ENCODE measurements at regions not wholly inside any gene's neighbourhood (a gene's known extent, or its start where the extent isn't known, plus 50 kb on each side); places are given as distances from the start of the nearest gene placed in this dataset.
"Not testable (repeated sequence)": the region's sequence is repeated elsewhere in the genome, so short reads cannot be mapped to it uniquely, and the experiment has no call there.

GRCh38 chr1:201639826-201640225, 100.9 kb downstream of the NAV1 start:
- intact Hi-C loops (cut with DNase I), result no loop called here
- no peak for TF ChIP-seq CTCF (IDR thresholded peaks at IDR 0.05)
- TF ChIP-seq POLR2A (IDR thresholded peaks at IDR 0.05), result no peak
- Histone ChIP-seq H3K27me3 (no peaks in the 10 kb centered on the region), H3K36me3 (no peaks in the 10 kb centered on the region), H3K27ac (no peak overlapping the region), H3K9me3 (no peaks in the 10 kb centered on the region), H3K4me3 (replicated peaks in 1 of 3) (no peak overlapping the region), H3K4me1 (peaks cover 0 to 18% of the 10 kb centered on the region in 2 donors)
- DNase-seq, result no peak
- WGBS, 2 donors, result 81 to 84% methylated on average over 6 of the region's 6 CpGs

DNA sequence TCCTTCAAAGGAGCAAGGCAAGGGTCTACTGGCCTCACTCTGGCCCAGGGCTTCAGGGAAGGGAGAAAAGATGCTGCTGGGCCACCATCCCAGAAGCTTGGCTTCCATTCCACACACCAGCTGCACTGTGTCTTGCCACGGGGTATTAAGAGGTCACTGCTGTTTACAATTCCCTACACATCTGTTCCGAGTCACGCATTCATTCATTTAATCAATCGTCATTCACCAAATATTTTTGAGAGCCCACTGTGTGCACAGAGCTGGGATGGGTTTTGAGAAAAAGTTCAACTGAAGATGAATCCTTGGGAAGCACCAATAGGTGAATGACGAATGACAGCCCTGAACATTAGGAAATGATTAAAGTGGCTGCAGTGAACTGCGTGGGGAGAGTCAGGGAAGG, 101.7 kb downstream of the NAV1 start:
- intact Hi-C loops (cut with DNase I), result no loop called here

GRCh38 chr1:201641524-201642253, 102.8 kb downstream of the NAV1 start:
- Histone ChIP-seq H3K27me3 (no peaks in the 10 kb centered on the region), H3K4me3 (replicated peaks in 1 of 3) (no peak overlapping the region), H3K4me1 (peaks cover 0 to 3% of the 10 kb centered on the region in 2 donors), H3K36me3 (no peaks in the 10 kb centered on the region), H3K9me3 (no peaks in the 10 kb centered on the region), H3K27ac (no peak overlapping the region)
- TF ChIP-seq POLR2A (IDR thresholded peaks at IDR 0.05) (no peak), CTCF (IDR thresholded peaks at IDR 0.05) (no peak)
- DNase-seq, result no peak
- intact Hi-C loops (cut with DNase I), result no loop called here
- 87 to 92% methylated on average over 4 of the region's 4 CpGs for WGBS, 2 donors

More for the DNA sequence above, 101.7 kb downstream of the NAV1 start:
- no peak for DNase-seq
- Histone ChIP-seq H3K27ac (no peak overlapping the region), H3K4me1 (peaks cover 0 to 13% of the 10 kb centered on the region in 2 donors), H3K36me3 (no peaks in the 10 kb centered on the region), H3K27me3 (no peaks in the 10 kb centered on the region), H3K4me3 (replicated peaks in 1 of 3) (no peak overlapping the region), H3K9me3 (no peaks in the 10 kb centered on the region)
- 83 to 86% methylated on average over 6 of the region's 6 CpGs for WGBS, 2 donors
- no peak for TF ChIP-seq POLR2A (IDR thresholded peaks at IDR 0.05)
- no peak for TF ChIP-seq CTCF (IDR thresholded peaks at IDR 0.05)

DNA sequence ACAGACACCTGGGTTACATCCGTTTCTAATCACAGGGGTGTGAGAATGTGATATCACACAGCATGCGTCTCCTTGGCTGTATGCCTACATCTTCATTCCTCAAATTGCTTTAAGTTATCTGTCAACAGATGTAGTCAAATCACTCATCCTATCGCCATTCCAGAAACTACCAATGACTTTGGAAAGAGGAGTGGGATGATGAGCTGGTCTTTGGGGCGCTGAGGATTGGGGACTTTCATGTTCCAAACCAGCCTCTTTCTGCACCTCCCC, 104.8 kb downstream of the NAV1 start:
- Histone ChIP-seq H3K27me3 (no peaks in the 10 kb centered on the region), H3K36me3 (no peaks in the 10 kb centered on the region), H3K9me3 (no peaks in the 10 kb centered on the region), H3K4me1 (peaks cover 0 to 13% of the 10 kb centered on the region in 2 donors), H3K27ac (no peak overlapping the region), H3K4me3 (replicated peaks in 1 of 3) (no peak overlapping the region)
- TF ChIP-seq POLR2A (IDR thresholded peaks at IDR 0.05) (no peak), CTCF (IDR thresholded peaks at IDR 0.05) (no peak)
- intact Hi-C loops (cut with DNase I), result no loop called here
- 95 to 100% methylated on average over 4 of the region's 4 CpGs for WGBS, 2 donors
- DNase-seq, result no peak

DNA sequence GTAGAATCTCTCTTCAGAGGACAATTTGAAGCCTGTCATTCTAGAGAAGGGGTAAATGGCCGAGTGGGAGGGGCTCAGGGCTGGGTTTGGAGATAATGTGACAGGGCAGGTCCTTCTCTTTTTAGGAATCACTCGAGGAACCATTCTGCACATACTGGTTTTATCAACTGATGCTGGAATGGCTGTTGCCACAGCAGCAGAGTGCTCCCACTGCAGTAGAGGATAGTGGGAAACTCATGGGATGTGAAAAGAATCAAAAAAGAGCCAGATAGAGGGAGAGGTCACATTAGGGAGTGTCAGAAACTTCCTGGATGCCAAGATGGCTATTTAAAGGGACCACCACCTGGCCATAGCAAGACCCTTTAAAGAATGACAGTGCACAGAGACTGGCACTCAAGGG, 105.3 kb downstream of the NAV1 start:
- no peaks in the 10 kb centered on the region for H3K9me3 ChIP-seq
- no peaks in the 10 kb centered on the region for H3K36me3 ChIP-seq
- no peak for DNase-seq
- intact Hi-C loops (cut with DNase I), result no loop called here
- H3K27me3 ChIP-seq, result no peaks in the 10 kb centered on the region
- H3K4me3 ChIP-seq (replicated peaks in 1 of 3), result no peak overlapping the region
- no peak overlapping the region for H3K27ac ChIP-seq
- peaks cover 4 to 13% of the 10 kb centered on the region in 2 donors for H3K4me1 ChIP-seq
- TF ChIP-seq POLR2A (IDR thresholded peaks at IDR 0.05) (no peak), CTCF (IDR thresholded peaks at IDR 0.05) (no peak)
- WGBS, 2 donors, result 80 to 90% methylated on average over 2 of the region's 2 CpGs

DNA sequence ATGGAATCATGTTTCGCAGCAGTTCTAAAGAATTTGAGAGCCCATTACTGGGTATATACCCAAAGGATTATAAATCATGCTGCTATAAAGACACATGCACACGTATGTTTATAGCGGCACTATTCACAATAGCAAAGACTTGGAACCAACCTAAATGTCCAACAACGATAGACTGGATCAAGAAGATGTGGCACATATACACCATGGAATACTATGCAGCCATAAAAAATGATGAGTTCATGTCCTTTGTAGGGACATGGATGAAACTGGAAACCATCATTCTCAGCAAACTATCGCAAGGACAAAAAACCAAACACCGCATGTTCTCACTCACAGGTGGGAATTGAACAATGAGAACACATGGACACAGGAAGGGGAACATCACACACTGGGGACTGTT, 106.1 kb downstream of the NAV1 start:
- H3K27ac ChIP-seq; H3K36me3 ChIP-seq; H3K4me3 ChIP-seq (replicated peaks in 1 of 3); DNase-seq; H3K9me3 ChIP-seq; H3K27me3 ChIP-seq: not testable (repeated sequence)
- H3K4me1 ChIP-seq, result peaks cover 10 to 11% of the 10 kb centered on the region in 2 donors
- WGBS, 2 donors, result 88 to 99% methylated on average over 4 of the region's 6 CpGs
- intact Hi-C loops (cut with DNase I), result loop anchor here (5.0 kb wide), 1 partner anchor 33 kb away; no protein-coding TSS in a partner anchor

Measured in thyroid gland (tissue), 4 donors.